ENCODE measurements at regions not wholly inside any gene's neighbourhood (a gene's known extent, or its start where the extent isn't known, plus 50 kb on each side); places are given as distances from the start of the nearest gene placed in this dataset.

DNA sequence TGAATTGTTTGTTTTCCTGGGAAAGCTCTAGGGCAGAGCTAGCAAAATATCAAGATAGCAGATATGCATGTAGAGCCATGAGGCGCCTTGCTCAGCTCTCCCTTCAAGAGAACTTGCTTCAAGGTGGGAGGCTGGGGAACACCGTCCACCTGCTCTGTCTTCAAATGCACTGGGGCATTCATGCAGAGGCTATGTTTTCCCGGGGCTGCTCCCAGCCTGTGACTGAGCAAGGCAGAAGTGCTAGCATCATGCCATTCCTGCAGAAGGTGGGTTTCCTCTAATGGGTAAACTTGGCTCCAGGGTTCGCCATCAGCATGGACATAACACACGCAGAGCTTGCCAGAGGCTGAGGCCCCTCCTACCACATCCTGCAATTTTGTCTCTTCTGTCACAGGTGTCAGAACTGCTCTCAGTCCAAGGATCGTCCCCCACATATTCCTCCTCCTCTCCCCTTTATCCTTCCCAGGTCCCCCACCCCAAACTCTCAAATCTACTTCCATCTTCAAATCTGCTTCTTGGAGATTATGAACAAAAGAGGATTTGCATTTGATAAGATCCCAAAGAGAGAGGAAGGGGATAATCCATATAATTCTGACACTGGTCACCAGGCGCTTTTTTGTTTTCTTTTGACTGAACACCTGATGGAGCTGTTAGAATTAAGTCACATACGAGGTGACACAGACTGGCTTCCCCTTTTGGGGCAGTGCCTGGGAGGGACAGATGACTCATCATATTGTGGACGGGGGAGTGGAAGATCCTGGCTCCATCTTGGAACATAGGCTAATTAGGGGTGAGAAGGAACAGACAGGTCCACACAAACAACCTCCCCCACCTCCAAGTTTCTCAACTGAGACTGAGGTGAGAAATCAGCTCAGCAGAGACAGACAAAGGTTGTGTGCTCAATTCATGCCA is 85.0 kb upstream of the TAF11L2 start:
- no peak for TF ChIP-seq CTCF (IDR thresholded peaks at IDR 0.05; ENCODE audit: poor library complexity, severe bottlenecking)
- no peak for TF ChIP-seq POLR2AphosphoS5 (IDR thresholded peaks at IDR 0.05)
- no peak for TF ChIP-seq EP300 (conservative IDR thresholded peaks at IDR 0.05; ENCODE audit: poor library complexity, severe bottlenecking)
- no peak for TF ChIP-seq EZH2 (IDR thresholded peaks at IDR 0.05; ENCODE audit: borderline replicate concordance, insufficient read depth, low read length, poor library complexity, severe bottlenecking)
- TF ChIP-seq TAF1 (IDR thresholded peaks at IDR 0.05; ENCODE audit: low read depth) = no peak
- no peak for TF ChIP-seq SMC3 (conservative IDR thresholded peaks at IDR 0.05; ENCODE audit: poor library complexity)
- TF ChIP-seq REST (IDR thresholded peaks at IDR 0.05; ENCODE audit: borderline replicate concordance) = no peak

Data from neural cell (in vitro differentiated cells).